ENCODE measurements at regions not wholly inside any gene's neighbourhood (a gene's known extent, or its start where the extent isn't known, plus 50 kb on each side); places are given as distances from the start of the nearest gene placed in this dataset.

DNA sequence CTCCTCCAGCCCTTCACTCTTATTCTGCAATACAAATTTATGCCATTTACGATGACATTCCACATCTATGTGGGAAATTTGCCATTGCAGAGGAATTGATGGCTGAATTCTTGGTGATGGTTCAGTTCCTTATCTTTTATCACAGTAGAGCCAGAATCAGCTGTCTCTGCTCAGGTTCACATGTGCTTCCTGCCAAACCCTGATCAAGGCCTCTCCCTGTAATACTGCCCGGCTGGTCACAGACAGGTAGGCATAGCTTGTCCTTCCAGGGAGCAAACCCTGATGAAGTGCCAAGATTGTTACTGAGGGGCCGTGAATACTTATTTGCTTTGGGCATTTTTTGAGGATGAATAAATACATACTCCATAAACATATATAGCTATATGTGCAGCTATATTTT, 450.0 kb downstream of the NSUN3 start:
- H3K9me3 Mint-ChIP-seq = no peaks in the 10 kb centered on the region
- DNase-seq (no peak), ATAC-seq (no peak)
- H3K27me3 Mint-ChIP-seq = no peaks in the 10 kb centered on the region
- H3K36me3 Mint-ChIP-seq (ENCODE audit: low read depth) = no peaks in the 10 kb centered on the region
- H3K27ac Mint-ChIP-seq = no peak overlapping the region
- no peaks in the 10 kb centered on the region for H3K4me1 Mint-ChIP-seq
- no peak overlapping the region for H3K4me3 Mint-ChIP-seq

- Mint-ChIP-seq H3K4me1 (no peaks in the 10 kb centered on the region), H3K27me3 (no peaks in the 10 kb centered on the region), H3K36me3 (ENCODE audit: low read depth) (no peaks in the 10 kb centered on the region), H3K27ac (no peak overlapping the region), H3K9me3 (no peaks in the 10 kb centered on the region), H3K4me3 (no peak overlapping the region)
- DNase-seq (no peak), ATAC-seq (no peak)
Observed at GRCh38 chr3:94513600-94513999, 450.7 kb downstream of the NSUN3 start.

DNA sequence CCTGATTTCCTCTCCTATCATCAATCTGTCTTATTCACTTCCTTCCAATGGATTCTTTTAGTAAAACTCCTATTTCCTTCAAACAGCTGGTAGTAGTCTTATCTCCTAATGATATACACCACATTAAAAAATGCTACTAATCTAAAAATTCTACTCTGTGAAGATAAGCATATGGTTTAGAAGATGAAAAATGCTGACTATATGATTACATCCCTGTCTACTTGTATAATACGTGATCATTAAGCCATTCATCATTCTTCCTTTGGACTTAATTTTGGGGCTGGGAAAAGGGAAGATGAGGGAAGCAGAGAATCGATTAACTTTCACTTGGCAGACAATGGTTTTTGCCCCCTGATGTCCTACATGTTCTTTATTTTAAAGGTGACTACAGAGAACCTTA, 453.1 kb downstream of the NSUN3 start:
- DNase-seq (no peak), ATAC-seq (no peak)
- H3K27me3 Mint-ChIP-seq = no peaks in the 10 kb centered on the region
- no peaks in the 10 kb centered on the region for H3K9me3 Mint-ChIP-seq
- no peak overlapping the region for H3K4me3 Mint-ChIP-seq
- no peak overlapping the region for H3K27ac Mint-ChIP-seq
- no peaks in the 10 kb centered on the region for H3K36me3 Mint-ChIP-seq (ENCODE audit: low read depth)
- H3K4me1 Mint-ChIP-seq = no peaks in the 10 kb centered on the region

- no peak overlapping the region for H3K27ac Mint-ChIP-seq
- ATAC-seq = no peak
- H3K4me1 Mint-ChIP-seq = no peaks in the 10 kb centered on the region
- H3K9me3 Mint-ChIP-seq = no peaks in the 10 kb centered on the region
- DNase-seq = no peak
- H3K36me3 Mint-ChIP-seq (ENCODE audit: low read depth) = no peaks in the 10 kb centered on the region
- H3K27me3 Mint-ChIP-seq = no peaks in the 10 kb centered on the region
- H3K4me3 Mint-ChIP-seq = no peak overlapping the region
Observed at GRCh38 chr3:94520364-94520763, 457.5 kb downstream of the NSUN3 start.

DNA sequence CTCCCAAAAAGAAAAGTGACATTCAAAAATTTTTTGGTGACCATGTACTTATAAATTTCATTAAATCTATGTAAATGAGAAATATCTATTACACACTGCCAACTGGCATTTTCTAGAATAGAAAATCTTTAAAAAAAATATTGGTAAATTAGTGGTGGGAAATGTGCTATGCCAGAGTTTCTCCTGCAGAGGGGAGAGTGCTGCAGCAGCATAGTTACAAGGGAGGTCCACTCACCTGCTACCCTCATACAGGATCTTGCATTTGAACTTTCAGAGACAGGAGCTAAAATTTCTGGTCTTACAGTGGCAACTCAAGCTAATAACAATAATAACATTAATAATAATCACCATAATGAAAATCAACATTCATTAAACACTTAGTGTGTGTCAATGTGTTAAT, 459.6 kb downstream of the NSUN3 start:
- ATAC-seq (no peak), DNase-seq (no peak)
- no peaks in the 10 kb centered on the region for H3K36me3 Mint-ChIP-seq (ENCODE audit: low read depth)
- H3K9me3 Mint-ChIP-seq = no peaks in the 10 kb centered on the region
- no peaks in the 10 kb centered on the region for H3K27me3 Mint-ChIP-seq
- no peak overlapping the region for H3K4me3 Mint-ChIP-seq
- H3K27ac Mint-ChIP-seq = no peak overlapping the region
- no peaks in the 10 kb centered on the region for H3K4me1 Mint-ChIP-seq

GRCh38 chr3:94524102-94524919, 461.4 kb downstream of the NSUN3 start:
- no peak for DNase-seq

DNA sequence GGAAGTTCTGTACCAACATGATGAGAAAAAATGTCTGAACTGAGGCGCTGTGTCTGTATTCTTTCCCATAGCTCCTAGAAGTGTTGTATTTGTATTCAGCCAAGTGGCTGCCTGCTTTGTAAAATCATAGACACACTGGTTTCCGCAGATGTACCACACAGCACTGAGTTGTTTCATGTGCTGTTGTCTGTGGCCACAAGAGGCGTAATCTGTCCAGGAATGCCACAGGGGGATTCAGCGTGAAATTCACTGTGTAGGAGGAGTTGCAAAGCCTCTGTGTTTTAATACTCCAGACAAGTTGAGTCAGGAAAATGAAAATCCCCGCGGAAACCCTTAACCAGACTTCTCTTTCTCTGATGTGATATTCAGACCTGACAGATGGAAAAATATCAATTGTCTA, 462.2 kb downstream of the NSUN3 start:
- Mint-ChIP-seq H3K4me3 (no peak overlapping the region), H3K27ac (no peak overlapping the region), H3K9me3 (no peaks in the 10 kb centered on the region), H3K36me3 (ENCODE audit: low read depth) (no peaks in the 10 kb centered on the region), H3K4me1 (no peaks in the 10 kb centered on the region), H3K27me3 (no peaks in the 10 kb centered on the region)
- ATAC-seq (no peak), DNase-seq (no peak)

More at GRCh38 chr3:94524102-94524919, 461.4 kb downstream of the NSUN3 start:
- H3K4me1 Mint-ChIP-seq = no peaks in the 10 kb centered on the region
- no peak for ATAC-seq
- H3K27ac Mint-ChIP-seq = no peak overlapping the region
- H3K27me3 Mint-ChIP-seq = no peaks in the 10 kb centered on the region
- H3K9me3 Mint-ChIP-seq = no peaks in the 10 kb centered on the region
- H3K4me3 Mint-ChIP-seq = no peak overlapping the region
- no peaks in the 10 kb centered on the region for H3K36me3 Mint-ChIP-seq (ENCODE audit: low read depth)

DNA sequence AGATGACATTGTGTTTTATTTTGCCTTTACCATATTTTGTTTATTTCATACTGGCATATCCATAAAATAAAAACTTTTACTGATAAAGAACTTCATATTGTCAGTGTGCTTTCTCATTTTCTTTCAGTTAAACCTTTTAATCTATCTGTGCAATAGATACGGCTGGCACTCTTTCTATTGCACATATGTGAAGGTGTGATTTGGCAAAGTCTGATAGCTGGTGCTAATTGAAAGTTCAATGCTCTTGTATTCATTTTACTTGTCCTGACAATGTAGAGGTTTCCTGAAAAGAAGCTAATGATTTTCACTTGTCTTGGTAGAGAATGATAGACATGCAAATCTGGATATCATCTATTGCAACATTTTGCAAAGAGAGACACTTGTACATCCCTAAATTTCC, 467.0 kb downstream of the NSUN3 start:
- Mint-ChIP-seq H3K27ac (no peak overlapping the region), H3K9me3 (no peaks in the 10 kb centered on the region), H3K36me3 (ENCODE audit: low read depth) (no peaks in the 10 kb centered on the region), H3K4me3 (no peak overlapping the region), H3K27me3 (no peaks in the 10 kb centered on the region), H3K4me1 (no peaks in the 10 kb centered on the region)
- DNase-seq (no peak), ATAC-seq (no peak)

DNA sequence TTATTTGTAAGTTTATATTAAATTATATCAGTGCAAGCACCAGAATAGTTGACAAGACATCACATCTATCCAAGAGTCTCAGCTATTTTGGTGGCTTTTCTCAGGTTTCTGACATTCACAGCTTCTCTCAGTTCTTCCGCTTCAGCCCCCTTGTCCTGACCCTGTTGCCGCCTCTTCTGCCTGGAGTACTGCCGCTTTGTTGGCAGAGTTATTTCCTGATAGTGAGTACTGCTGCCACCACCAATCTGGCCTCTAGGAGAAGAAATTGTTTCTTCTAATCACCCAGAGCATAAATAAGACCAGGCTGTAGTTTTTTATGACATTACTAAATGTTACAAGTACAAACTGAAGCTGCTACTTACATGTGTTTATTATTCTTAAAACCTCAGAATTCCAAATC, 470.1 kb downstream of the NSUN3 start:
- ATAC-seq = no peak
- no peak overlapping the region for H3K27ac Mint-ChIP-seq
- DNase-seq = no peak
- no peaks in the 10 kb centered on the region for H3K27me3 Mint-ChIP-seq
- no peaks in the 10 kb centered on the region for H3K36me3 Mint-ChIP-seq (ENCODE audit: low read depth)
- no peaks in the 10 kb centered on the region for H3K9me3 Mint-ChIP-seq
- H3K4me3 Mint-ChIP-seq = no peak overlapping the region
- H3K4me1 Mint-ChIP-seq = no peaks in the 10 kb centered on the region

DNA sequence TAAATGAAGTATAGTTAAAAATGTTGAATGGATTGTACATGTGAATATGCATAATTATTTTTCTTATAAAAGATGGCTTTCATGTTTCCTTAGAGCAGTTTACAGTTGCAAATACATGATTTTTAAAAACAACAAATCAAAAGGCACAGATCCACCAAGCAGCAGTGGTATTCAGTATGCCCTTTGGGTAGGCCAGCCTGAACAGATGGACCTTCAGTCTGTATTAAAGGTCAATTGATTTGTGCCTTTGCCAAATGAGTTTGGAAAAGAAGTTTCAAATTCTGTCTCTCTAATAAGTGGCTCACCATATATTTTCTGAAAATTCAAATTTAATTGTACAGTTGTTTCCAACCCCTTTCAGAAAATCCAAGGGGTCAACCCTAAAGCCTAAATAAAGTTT, 477.1 kb downstream of the NSUN3 start:
- H3K4me3 Mint-ChIP-seq = no peak overlapping the region
- no peak overlapping the region for H3K27ac Mint-ChIP-seq
- H3K27me3 Mint-ChIP-seq = no peaks in the 10 kb centered on the region
- no peak for ATAC-seq
- peaks cover 3% of the 10 kb centered on the region for H3K9me3 Mint-ChIP-seq
- no peaks in the 10 kb centered on the region for H3K36me3 Mint-ChIP-seq (ENCODE audit: low read depth)
- DNase-seq = no peak
- no peaks in the 10 kb centered on the region for H3K4me1 Mint-ChIP-seq

DNA sequence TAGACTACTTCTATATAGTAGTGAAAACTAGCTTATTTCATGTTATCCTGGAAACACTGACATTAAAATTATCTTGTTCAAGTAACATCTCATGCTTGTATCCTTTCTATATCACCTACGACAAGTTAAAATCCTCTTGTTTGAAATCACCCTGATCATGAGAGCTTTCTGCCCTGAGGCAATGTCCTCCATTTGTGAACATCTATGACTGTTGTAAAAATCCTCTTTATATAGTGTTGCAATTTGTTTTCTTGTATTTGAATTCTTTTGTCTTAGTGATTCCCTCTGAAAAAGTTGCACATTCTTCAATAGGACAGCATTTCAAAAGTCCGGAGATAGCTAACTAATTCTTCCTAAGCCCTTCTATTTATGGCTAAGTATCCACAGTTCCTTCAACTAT, 480.3 kb downstream of the NSUN3 start:
- H3K4me3 Mint-ChIP-seq = no peak overlapping the region
- no peak overlapping the region for H3K27ac Mint-ChIP-seq

DNA sequence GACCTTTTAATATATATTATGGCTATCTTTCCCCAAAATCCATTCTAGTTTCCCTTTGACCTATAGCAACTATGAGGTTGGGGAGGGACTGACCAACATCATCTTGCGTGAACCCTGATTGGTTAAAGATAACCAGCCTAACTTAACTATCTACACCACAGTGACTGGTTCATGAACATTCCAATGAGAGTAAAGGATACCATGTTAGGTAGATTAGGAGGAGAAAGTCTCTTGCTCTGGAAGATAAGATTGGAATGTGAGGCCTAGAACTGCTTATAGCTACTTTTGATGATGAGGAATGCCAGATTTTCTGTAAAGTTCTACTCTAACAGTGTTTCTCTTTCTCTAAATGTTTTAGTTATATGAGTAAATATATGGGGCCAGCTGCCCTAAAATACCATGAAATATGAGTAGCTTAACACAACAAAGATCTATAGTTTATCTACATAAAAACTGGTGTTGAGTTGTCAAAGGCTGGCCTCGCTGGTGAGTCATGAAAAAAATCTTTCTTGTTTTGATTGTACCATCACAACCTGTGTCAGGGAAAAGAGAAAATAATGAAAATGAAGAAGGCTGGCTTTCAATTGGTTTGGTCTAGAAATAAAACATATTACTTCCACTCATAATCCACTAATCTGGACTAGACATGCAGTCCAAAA, 481.4 kb downstream of the NSUN3 start:
- ATAC-seq (no peak), DNase-seq (no peak)
- Mint-ChIP-seq H3K27me3 (no peaks in the 10 kb centered on the region), H3K36me3 (ENCODE audit: low read depth) (no peaks in the 10 kb centered on the region), H3K9me3 (peaks cover 3% of the 10 kb centered on the region), H3K4me1 (no peaks in the 10 kb centered on the region), H3K4me3 (no peak overlapping the region), H3K27ac (no peak overlapping the region)

More for the DNA sequence above, 480.3 kb downstream of the NSUN3 start:
- Mint-ChIP-seq H3K36me3 (ENCODE audit: low read depth) (no peaks in the 10 kb centered on the region), H3K9me3 (peaks cover 3% of the 10 kb centered on the region), H3K4me1 (no peaks in the 10 kb centered on the region), H3K27me3 (no peaks in the 10 kb centered on the region)
- DNase-seq (no peak), ATAC-seq (no peak)

DNA sequence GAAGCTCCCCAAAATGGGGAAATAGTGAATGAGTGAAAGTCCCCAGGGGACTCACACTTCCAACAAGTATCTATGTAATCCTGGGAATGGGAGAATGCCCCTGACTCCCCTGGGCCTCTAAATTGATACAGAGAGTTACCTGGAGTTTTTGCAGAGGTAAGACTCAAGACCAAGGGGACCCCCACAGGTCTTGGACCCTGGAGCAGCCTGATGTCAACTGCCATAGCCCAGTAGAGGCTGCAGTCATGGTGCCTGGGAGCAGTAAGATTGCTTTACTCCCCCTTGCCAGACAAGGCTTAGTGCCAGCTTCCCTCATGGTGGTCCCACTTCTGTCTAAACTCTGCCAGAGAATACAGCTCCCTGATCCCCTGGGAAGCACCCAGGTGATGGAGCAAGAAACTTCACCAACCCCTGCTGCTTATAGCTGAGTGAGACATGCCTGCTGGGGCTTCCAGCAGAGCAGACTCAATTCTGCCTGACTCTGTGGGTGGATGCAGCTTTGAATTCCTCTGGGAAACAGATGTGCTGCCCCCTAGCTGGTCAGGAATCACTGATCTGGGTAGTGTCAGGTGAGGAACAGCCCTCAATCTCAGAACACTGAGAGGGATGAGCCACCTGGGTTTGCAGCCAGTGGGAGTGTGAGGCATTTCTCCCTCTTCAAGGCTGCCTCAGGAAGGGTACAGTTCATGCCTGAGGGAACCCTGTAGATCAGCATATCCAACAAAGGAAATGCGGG, 485.9 kb downstream of the NSUN3 start:
- no peak for ATAC-seq
- Mint-ChIP-seq H3K4me3 (no peak overlapping the region), H3K27me3 (no peaks in the 10 kb centered on the region), H3K4me1 (no peaks in the 10 kb centered on the region), H3K9me3 (peaks cover 14% of the 10 kb centered on the region), H3K36me3 (ENCODE audit: low read depth) (no peaks in the 10 kb centered on the region), H3K27ac (no peak overlapping the region)
- no peak for DNase-seq

- Mint-ChIP-seq H3K4me3 (no peak overlapping the region), H3K27me3 (no peaks in the 10 kb centered on the region), H3K4me1 (no peaks in the 10 kb centered on the region), H3K36me3 (ENCODE audit: low read depth) (no peaks in the 10 kb centered on the region), H3K9me3 (peaks cover 11% of the 10 kb centered on the region), H3K27ac (no peak overlapping the region)
- no peak for DNase-seq
- ATAC-seq = no peak
Observed at GRCh38 chr3:94561094-94561493, 498.2 kb downstream of the NSUN3 start.

GRCh38 chr3:94564247-94564646, 501.4 kb downstream of the NSUN3 start:
- no peak for ATAC-seq
- Mint-ChIP-seq H3K9me3 (peaks cover 11% of the 10 kb centered on the region), H3K4me3 (no peak overlapping the region), H3K36me3 (ENCODE audit: low read depth) (no peaks in the 10 kb centered on the region), H3K27ac (no peak overlapping the region), H3K27me3 (no peaks in the 10 kb centered on the region), H3K4me1 (no peaks in the 10 kb centered on the region)
- no peak for DNase-seq
